Upper lobe of right lung (tissue), 1 donor: ENCODE measurements at regions not wholly inside any gene's neighbourhood (a gene's known extent, or its start where the extent isn't known, plus 50 kb on each side); places are given as distances from the start of the nearest gene placed in this dataset.

Source experiments
- ATAC-seq: fragments of 200-7000 bp; cut with Tn5 transposase; one replicate; pipeline ENCODE4 v1.9.1; 2020; ENCODE audit warnings: mild to moderate bottlenecking, moderate library complexity
- DNase-seq: peaks from one replicate; pipeline ENCODE4 v3.0.0-alpha.2; 2020
- H3K27ac ChIP-seq: fragments of 200-600 bp; one replicate; pipeline ENCODE4 v1.8.0; 2022
- H3K27me3 ChIP-seq: fragments of 200-600 bp; one replicate; pipeline ENCODE4 v1.8.0; 2022; ENCODE audit warnings: mild to moderate bottlenecking
- H3K36me3 ChIP-seq: fragments of 200-600 bp; one replicate; pipeline ENCODE4 v1.8.0; 2022
- H3K4me1 ChIP-seq: fragments of 200-600 bp; one replicate; pipeline ENCODE4 v1.8.0; 2022
- H3K4me3 ChIP-seq: fragments of 200-600 bp; one replicate; pipeline ENCODE4 v1.8.0; 2022; ENCODE audit warnings: mild to moderate bottlenecking
- H3K9me3 ChIP-seq: fragments of 200-600 bp; one replicate; pipeline ENCODE4 v1.8.0; 2022
- intact Hi-C: fragments of 100-400 bp; cut with DNase I; formaldehyde crosslinking; loops from one replicate; pipeline ENCODE4 v1.11.0; 2022
- TF ChIP-seq, protein P1 (sequence below): fragments of 200-600 bp; IDR thresholded peaks from one replicate; pipeline ENCODE4 v1.8.0; 2022; ENCODE audit warnings: antibody characterized with exemption
- donor health status: DM: no; HTN: yes; CAD: no; lungs with severe emphysema.

DNA sequence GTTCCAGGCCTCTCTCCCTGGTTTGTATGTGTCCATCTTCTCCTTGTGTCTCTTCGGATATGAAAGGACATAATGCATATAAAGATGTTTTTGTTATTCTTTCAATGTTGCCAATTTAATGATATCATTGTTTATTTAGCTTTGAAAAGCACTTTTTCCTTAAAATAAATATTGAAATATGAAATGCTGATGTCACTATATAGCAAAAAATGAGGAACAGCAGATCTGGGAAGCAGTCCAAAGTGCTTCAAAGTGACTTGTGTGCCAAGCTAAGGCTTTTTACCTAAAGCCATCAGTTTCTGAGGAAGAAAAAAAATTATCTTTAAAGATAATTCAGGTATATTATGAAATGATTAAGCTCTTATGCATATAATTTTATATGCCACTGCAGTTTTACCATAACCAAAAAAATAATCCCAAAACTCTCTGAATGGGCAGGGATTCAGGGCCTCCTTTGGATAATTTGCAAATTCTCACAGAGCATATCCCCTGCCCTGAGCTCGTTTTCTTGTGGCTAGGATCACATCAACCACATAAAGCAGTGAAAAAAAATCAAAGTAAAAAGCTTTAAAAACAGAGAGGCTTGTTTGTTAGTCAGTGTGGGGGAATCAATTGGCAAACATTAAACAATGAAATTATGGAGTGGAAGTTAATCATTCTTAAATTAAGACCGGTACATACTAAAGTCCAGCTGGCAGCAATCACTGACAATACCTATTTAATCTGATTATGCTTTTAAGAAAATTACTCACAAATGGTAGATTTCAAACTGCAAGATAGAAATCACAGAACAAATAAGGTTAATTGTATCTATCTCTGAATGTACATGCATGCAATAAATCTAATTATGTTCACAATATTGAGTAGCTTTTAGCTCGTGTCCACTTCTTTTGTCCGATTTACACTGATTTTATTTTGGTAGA is 1027.9 kb upstream of the ADGRB3 start:
- ATAC-seq (no peak), DNase-seq (no peak)
- H3K36me3 ChIP-seq: no peaks in the 10 kb centered on the region
- H3K4me1 ChIP-seq: no peaks in the 10 kb centered on the region
- H3K27me3 ChIP-seq: no peaks in the 10 kb centered on the region
- TF ChIP-seq, protein P1, sequence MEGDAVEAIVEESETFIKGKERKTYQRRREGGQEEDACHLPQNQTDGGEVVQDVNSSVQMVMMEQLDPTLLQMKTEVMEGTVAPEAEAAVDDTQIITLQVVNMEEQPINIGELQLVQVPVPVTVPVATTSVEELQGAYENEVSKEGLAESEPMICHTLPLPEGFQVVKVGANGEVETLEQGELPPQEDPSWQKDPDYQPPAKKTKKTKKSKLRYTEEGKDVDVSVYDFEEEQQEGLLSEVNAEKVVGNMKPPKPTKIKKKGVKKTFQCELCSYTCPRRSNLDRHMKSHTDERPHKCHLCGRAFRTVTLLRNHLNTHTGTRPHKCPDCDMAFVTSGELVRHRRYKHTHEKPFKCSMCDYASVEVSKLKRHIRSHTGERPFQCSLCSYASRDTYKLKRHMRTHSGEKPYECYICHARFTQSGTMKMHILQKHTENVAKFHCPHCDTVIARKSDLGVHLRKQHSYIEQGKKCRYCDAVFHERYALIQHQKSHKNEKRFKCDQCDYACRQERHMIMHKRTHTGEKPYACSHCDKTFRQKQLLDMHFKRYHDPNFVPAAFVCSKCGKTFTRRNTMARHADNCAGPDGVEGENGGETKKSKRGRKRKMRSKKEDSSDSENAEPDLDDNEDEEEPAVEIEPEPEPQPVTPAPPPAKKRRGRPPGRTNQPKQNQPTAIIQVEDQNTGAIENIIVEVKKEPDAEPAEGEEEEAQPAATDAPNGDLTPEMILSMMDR: no peak
- intact Hi-C loops: no loop called here
- H3K4me3 ChIP-seq: no peak overlapping the region
- H3K9me3 ChIP-seq: no peaks in the 10 kb centered on the region
- no peak overlapping the region for H3K27ac ChIP-seq

DNA sequence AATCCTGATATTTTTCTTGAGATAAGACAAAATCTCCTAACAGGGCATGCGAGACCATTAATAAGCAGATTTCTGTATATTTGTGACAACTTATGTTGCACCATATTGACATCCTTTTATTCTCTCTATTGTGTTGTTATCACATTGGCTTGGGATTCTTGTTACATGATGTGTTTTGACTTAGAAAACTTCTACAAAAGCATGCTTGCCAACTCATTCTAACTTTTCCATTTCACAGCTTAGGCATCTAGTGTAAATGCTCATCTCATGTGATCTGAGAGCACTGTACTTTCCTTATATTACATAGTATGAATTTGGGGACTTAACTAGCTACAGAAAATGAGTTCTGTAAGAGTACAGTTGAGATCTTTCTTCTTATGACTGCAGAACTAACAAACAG is 1040.7 kb upstream of the ADGRB3 start:
- DNase-seq: no peak
- Histone ChIP-seq H3K27ac (no peak overlapping the region), H3K4me3 (no peak overlapping the region), H3K27me3 (no peaks in the 10 kb centered on the region), H3K9me3 (no peaks in the 10 kb centered on the region), H3K36me3 (no peaks in the 10 kb centered on the region), H3K4me1 (no peaks in the 10 kb centered on the region)
- intact Hi-C loops: no loop called here
- ATAC-seq: no peak
- TF ChIP-seq, protein P1: no peak

DNA sequence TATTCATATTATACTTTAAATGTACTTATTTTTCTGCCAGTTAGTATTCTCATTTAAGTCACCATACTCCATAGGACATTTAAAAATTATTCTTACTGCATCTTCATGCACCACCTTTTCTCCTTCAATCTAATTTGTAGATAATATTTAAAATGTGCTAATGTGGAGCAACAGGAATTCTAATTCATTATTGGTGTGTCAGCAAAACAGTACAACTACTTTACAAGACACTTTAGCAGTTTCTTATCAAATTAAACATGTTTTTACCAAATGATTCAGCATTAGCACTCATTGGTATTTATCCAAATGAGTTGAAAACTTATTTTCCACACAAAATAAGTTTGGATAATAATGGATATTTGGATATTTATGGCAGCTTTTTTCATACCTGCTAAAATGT is 1041.8 kb upstream of the ADGRB3 start:
- Histone ChIP-seq H3K4me3 (no peak overlapping the region), H3K27me3 (no peaks in the 10 kb centered on the region), H3K4me1 (no peaks in the 10 kb centered on the region), H3K9me3 (no peaks in the 10 kb centered on the region), H3K27ac (no peak overlapping the region), H3K36me3 (no peaks in the 10 kb centered on the region)
- intact Hi-C loops: no loop called here
- TF ChIP-seq, protein P1: no peak
- DNase-seq: no peak
- ATAC-seq: no peak

DNA sequence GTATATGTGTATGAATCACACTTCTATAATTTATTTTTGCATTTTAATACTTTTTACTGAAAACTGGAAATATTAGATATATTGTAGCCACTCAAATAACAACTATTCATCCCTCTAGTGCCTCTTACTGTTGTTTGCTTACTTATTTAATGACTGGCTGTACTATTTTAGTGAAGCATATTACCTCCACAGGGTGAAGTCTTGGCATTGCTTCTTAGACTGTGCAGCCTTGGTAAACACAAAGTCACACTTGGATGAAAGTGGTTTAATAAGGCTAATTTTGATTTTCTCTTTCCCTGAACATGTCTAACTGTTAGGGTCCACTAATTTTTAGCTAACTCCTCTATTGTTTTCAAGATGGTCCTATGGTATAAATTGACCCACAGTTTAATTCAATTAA is 1043.2 kb upstream of the ADGRB3 start:
- TF ChIP-seq, protein P1: no peak
- no peak for ATAC-seq
- intact Hi-C loops: no loop called here

DNA sequence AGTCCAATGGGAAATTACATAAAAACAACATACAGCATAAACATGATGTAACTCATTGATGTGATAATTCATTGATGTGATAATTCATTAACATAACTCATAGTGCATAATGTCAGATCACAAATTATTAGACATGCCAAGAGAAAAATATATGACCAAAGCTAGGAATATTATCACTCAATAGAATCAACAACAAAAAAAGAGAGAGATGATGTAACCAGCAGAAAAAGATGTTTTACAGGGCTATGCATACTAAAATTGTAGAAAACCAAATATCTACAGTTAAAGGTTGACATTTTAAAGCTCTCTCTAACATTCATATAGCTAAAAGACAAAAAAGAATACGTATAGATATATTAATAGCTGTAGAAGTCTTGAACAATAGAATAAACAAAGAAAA is 1067.2 kb upstream of the ADGRB3 start:
- no peak overlapping the region for H3K27ac ChIP-seq
- no peaks in the 10 kb centered on the region for H3K4me1 ChIP-seq
- intact Hi-C loops: no loop called here
- ATAC-seq (no peak), DNase-seq (no peak)
- no peaks in the 10 kb centered on the region for H3K36me3 ChIP-seq
- H3K4me3 ChIP-seq: no peak overlapping the region
- TF ChIP-seq, protein P1: no peak
- H3K9me3 ChIP-seq: no peaks in the 10 kb centered on the region
- no peaks in the 10 kb centered on the region for H3K27me3 ChIP-seq

More for the DNA sequence above, 1043.2 kb upstream of the ADGRB3 start:
- H3K4me3 ChIP-seq: no peak overlapping the region
- H3K4me1 ChIP-seq: no peaks in the 10 kb centered on the region
- DNase-seq: no peak
- no peak overlapping the region for H3K27ac ChIP-seq
- no peaks in the 10 kb centered on the region for H3K9me3 ChIP-seq
- H3K36me3 ChIP-seq: no peaks in the 10 kb centered on the region
- no peaks in the 10 kb centered on the region for H3K27me3 ChIP-seq
